Choroid plexus epithelial cell (primary cell): ENCODE measurements at regions not wholly inside any gene's neighbourhood (a gene's known extent, or its start where the extent isn't known, plus 50 kb on each side); places are given as distances from the start of the nearest gene placed in this dataset.

Experiments
- DNase-seq: peaks from one replicate; pipeline ENCODE4 v3.0.0-alpha.2; 2010; ENCODE audit warnings: low read depth
- H3K4me3 ChIP-seq: 2 replicates; pipeline ENCODE4 v1.5.1; 2011; ENCODE audit warnings: low read depth, mild to moderate bottlenecking, control low read depth, low read length, moderate library complexity
- CTCF ChIP-seq: conservative IDR thresholded peaks from 2 replicates; pipeline ENCODE4 v1.5.1; 2011; ENCODE audit warnings: low read depth, mild to moderate bottlenecking, control low read depth, inconsistent platforms, low read length, moderate library complexity

GRCh38 chr11:105192115-105192514 lies 52.5 kb upstream of the CARD18 start:
- TF ChIP-seq CTCF = no peak
- H3K4me3 ChIP-seq = no peak overlapping the region
- no peak for DNase-seq

- TF ChIP-seq CTCF = no peak
- peak; percentile 51 for DNase-seq
- H3K4me3 ChIP-seq = no peak overlapping the region
Measured at GRCh38 chr11:105189581-105189980, 50.0 kb upstream of the CARD18 start.
